Right renal pelvis (tissue), 4 donors: ENCODE measurements at regions not wholly inside any gene's neighbourhood (a gene's known extent, or its start where the extent isn't known, plus 50 kb on each side); places are given as distances from the start of the nearest gene placed in this dataset.

Experiments
- DNase-seq, 4 donors: peaks; one replicate each; pipeline ENCODE4 v3.0.0-alpha.2; 2013; ENCODE audit warnings: low read depth in 4 of 4, low spot score in 3 of 4, missing footprints in 1 of 4

DNA sequence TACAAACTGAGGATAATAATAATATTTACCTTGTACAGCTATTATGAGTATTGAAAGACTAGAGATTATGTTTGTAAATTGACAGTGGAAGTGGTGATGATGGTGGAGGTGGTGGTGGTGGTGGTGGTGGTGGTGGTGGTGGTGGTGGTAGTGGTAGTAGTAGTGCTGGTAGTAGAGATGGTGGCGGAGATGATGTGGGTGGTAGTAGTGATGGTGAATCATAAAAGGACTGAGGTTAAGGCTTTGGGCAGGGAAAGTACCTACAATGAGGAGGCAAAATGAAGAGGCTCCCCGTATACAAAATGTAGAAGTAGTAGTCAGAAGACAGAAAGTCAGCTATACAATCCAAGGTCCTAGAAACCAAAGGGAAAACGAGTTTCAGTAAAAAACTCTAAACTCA, 214.1 kb downstream of the BCOR start:
- no peak for DNase-seq

- DNase-seq = no peak
Observed at GRCh38 chrX:39886282-39886681, 211.5 kb downstream of the BCOR start.

DNA sequence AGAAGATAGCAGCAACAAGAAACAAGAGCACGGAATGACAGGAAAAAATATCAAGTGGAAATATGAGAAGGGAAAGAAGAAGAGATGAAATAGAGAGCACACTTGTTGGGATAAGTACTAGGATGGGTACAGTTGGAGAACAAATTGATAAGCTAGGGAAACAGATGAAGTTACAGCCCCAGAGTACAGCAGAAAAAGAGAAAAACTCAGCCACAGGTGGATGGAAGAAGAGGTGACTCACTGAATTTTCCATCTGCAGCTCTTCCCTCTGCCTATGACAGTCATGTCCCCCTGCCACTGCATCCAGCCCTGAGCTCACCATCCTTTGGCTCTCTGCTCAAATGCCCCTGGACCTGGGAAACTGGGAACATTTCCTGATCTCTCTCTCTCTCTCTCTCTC, 209.0 kb downstream of the BCOR start:
- no peak for DNase-seq

GRCh38 chrX:39889704-39890103, 208.1 kb downstream of the BCOR start:
- no peak for DNase-seq

DNA sequence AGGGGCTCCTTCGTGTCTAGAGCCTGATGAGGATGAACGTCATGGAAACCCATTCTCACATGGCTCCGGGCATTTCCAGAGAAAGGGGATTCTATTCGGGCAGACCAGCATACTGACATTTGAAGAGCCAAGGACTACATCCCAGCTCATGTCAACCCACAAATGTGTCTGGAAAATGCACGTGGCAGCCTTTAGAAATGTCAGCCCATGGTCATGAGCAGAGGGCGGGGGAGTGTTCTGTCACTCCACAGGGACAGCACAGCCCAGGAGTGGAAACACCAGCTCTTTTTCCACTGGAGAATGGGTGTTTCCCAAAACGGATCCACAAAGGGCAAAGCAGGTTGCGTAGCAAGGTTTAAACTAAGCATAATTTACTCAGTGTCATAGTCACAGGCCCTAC, 207.0 kb downstream of the BCOR start:
- DNase-seq = no peak

GRCh38 chrX:39891781-39892180, 206.0 kb downstream of the BCOR start:
- DNase-seq = no peak

- DNase-seq = no peak
Observed at GRCh38 chrX:39893417-39894338, 204.1 kb downstream of the BCOR start.

DNA sequence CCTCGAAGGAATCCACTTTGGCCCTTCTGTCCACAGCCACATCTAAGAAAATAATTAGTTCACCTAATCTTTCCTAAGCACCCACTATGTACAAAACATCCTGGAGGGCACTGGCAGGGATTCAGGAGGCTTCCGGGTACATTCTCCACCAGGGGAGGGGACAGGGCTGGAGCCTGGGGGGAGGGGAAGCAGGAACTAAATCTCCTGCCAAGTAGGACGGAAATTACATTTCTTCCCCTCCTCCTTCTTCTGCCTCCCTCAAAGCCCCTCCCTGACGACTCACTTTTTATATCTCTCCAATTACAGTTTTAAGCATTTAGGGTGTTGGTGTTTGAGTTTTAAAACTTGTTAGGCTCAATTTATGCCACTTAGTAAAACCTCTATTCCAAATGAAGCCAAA, 203.1 kb downstream of the BCOR start:
- no peak for DNase-seq

DNA sequence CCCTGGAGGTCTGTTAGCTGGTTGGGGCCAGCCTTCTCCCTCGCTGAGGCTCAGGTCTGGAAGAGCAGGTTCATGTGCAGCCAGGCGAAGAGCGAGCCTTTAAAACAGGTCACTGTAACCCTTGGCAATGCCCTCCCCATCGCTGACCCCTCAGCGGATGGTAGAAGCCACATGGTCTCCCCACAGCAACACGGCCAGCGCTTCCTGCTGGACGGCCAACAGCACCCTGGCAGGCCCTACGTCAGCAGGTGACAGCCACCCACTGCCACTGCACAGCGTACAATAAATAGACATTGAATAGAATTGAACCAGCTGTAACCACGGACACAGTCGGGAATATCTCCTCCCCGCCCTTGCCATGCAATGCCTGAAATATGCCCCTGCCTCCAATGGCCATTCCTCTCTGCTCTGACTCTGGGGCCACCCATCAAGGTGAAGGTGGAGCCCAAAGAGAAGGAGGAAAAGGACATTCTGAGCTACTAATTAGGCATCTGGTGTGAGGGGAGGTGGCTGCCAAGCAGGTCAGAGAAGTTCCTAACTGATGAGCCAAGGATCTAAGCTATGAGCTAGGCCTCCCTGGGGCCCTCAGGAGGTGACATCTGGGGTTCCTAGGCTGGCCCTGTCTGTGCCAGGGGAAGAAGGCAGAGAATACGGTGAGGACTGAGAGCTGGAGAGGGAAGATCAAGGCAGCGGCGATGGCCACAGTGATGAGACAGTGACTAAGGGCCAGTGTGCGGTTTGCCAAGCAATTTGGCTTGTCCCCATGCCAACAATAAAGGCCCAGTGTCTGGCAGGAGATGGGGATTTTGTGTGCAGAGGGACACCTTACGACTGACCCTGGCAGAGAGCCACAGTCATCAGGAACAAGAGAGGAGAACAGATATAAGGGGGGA, 202.3 kb downstream of the BCOR start:
- DNase-seq = no peak

- DNase-seq = no peak
Observed at GRCh38 chrX:39896951-39897740, 200.6 kb downstream of the BCOR start.

DNA sequence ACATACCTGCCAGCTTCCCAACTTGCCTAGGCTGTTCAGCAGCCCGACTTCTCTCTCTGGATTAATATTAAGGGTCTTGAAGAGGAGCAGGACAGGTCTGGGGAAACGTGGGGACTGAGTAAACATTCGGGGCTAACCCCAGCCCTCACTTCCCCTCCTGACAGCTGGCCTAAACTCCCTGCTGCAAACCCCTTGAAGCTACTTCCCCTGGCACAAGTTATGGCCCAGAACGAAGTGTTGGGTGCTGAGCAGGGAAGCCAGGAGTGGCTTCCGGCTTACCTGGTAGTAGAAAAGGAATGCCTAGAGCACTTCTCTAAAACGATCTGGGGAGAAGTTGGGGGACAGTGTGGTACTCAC, 200.0 kb downstream of the BCOR start:
- DNase-seq = no peak

- no peak for DNase-seq
Observed at GRCh38 chrX:39898147-39898546, 199.6 kb downstream of the BCOR start.

DNA sequence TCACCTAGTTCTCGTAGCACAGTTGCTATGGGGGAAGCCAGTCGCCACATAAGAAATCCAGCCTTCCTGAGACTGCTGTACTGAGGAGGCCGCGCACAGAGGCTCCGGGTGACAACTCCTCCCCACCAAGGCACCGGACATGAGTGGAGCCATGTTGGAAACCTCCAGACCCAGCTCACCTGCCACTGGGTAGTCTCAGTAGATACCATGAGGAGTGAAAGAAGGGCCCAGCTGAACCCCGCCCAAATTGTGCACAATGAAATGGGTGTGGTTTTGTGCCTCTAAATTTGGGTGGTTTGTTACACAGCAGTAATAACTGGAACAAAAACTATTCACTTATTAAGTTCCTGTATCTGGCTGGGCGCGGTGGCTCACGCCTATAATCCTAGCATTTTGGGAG, 198.7 kb downstream of the BCOR start:
- DNase-seq = no peak

GRCh38 chrX:39899856-39900776, 197.6 kb downstream of the BCOR start:
- DNase-seq = no peak

DNA sequence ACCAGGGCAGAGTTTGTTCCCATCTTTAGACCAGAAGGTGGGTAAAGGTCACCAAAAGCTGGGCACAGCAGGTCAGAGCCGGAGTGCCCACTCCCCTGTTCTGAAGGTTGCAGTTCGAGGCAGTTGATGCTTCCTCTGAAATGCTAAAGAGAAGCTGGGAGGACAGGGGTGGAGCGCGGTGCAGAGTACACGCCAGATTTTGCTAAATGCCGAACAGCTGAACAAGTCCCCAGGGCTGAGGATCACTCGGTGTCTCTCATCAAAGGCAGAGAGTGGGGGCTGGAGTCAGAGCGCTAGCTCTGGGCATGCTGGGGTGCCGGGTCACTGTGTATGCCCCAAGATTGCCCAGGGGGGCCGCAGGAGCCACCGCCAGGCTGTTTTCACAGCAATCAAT, 197.0 kb downstream of the BCOR start:
- DNase-seq = no peak

DNA sequence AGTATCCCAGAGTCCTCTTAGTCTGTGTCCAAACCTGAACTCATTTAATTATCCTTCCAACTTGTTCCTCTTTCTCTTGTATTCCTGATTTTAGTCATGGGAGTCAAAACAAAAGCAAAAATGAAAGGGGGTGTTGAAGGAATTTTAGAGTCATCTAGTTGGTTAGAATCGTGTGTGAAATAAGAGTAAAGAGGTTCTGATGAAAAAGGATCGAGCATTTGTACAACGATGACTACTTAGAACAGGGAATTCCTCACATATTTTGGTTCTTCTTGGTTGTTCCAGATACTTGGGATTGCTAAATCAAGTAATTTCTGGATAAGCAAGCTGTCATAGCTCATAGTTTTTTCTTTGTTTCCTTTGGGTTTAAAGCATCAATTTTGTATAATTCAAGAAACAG, 194.4 kb downstream of the BCOR start:
- DNase-seq = no peak

DNA sequence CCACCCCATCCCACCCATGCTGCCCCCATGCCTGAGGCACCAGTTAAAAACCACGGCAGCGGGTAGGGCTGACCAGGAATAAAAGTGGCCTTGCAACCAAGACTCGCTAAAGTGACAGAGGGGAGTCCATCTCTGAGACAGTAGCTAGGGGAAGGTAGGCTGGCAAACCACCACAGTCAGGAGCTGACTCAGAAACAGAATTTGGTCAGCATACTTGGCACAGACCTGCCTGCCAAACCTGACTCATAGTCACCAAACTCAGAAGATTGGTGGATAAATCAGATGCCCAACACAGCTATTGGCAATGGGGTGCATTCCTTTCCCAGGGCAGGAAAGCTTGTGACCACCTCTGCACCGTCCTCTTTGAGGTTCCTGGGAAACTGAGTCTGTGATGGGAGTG, 193.8 kb downstream of the BCOR start:
- no peak for DNase-seq

DNA sequence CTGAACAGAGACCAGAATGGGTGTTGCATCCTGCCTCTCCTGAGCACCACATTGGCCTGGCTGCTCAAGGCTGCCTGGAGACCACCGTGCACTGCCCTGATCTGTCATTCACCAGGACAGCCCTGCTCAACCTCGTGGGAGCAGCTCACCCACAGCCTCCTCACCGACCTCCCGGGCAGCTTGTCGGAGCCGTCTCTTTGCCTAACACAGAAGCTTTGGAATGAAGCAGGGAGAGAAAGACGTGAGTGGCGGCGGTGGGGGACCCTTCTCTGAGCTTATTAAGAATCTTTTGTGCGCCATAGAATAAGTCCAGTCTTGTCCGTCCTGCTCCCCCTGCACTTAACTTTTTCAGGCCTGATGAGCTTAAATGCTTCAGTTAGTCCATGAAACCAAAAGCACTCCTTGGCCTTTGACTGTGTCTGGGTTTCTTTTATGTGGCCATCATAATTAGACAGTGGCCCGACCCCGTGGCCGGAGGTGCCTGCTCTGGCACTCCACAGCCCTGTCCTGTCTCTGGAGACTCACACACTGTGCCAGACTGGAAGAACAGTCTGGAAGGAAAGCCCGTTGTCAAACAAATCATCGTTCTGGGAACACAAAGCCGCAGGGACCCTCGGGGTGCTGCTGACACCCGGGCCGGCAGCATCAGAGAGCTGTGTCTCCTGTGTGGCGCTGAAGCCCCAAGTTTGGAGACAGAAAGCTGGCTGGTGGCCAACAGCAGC, 192.8 kb downstream of the BCOR start:
- no peak for DNase-seq

- DNase-seq = no peak
Observed at GRCh38 chrX:39905538-39905891, 192.2 kb downstream of the BCOR start.
